HepG2 (cell line): ENCODE measurements at regions not wholly inside any gene's neighbourhood (a gene's known extent, or its start where the extent isn't known, plus 50 kb on each side); places are given as distances from the start of the nearest gene placed in this dataset.

ENCODE experiments used
- ATAC-seq: fragments of 200-7000 bp; cut with Tn5 transposase; 3 replicates; pipeline ENCODE4 v1.9.1; 2020; ENCODE audit warnings: mild to moderate bottlenecking, moderate library complexity
- BruUV-seq: library from RNA; stranded (reverse); fragments of 400-500 nt; replicated peaks from 2 replicates; lab custom pipeline; 2021; lab: Mats Ljungman, UMichigan
- CTCF ChIA-PET: fragments of 300-600 bp; formaldehyde crosslinking; extraction: SDS; loops from one replicate; lab custom pipeline; 2021; ENCODE audit warnings: low total read pairs, inconsistent platforms, low intra/inter-chr PET ratio; lab: Yijun Ruan, JAX
- POLR2A ChIA-PET: fragments of 350-600 bp; sonication (Branson Sonifier 250); formaldehyde crosslinking; loops from one replicate; lab custom pipeline; 2020; ENCODE audit warnings: antibody characterized with exemption, inconsistent platforms; lab: Yijun Ruan, JAX
- DNase-seq: peaks from one replicate; pipeline ENCODE4 v3.0.0-alpha.2; 2015; ENCODE audit warnings: low spot score
- FAIRE-seq: peaks from 3 replicates; lab custom pipeline; 2011; peaks lifted over from hg19 to GRCh38; lab: Jason Lieb, UNC
- H2AFZ ChIP-seq: one replicate; pipeline ENCODE4 v1.6.1; 2011; ENCODE audit warnings: low read length, inconsistent platforms
- H3K27ac ChIP-seq: fragments of 300-600 bp; 3 replicates; pipeline ENCODE4 v1.8.0; 2011; ENCODE audit warnings: mixed run types, mild to moderate bottlenecking, mixed read lengths, low read length, inconsistent platforms; ENCODE audit not compliant: insufficient read depth; ENCODE audit errors: extremely low read length
- H3K27me3 ChIP-seq, 2 experiments: fragments of 200-600 bp in 1 of 2; 2 replicates in 1 of 2; 3 replicates in 1 of 2; pipeline versions ENCODE4 v1.6.0 to v1.8.0; 2011; ENCODE audit warnings: low read length in 2 of 2, mild to moderate bottlenecking in 2 of 2, moderate library complexity in 2 of 2, inconsistent platforms in 1 of 2; ENCODE audit not compliant: insufficient read depth in 2 of 2, control insufficient read depth in 1 of 2
- H3K36me3 ChIP-seq, 2 experiments: fragments of 200-600 bp in 1 of 2; replicated peaks in 1 of 2; 2 replicates in 1 of 2; 3 replicates in 1 of 2; pipeline versions ENCODE4 v1.5.1 to v1.8.0; 2011; ENCODE audit warnings: low read length in 2 of 2, inconsistent platforms in 1 of 2; ENCODE audit not compliant: insufficient read depth in 2 of 2, control insufficient read depth in 1 of 2
- H3K4me1 ChIP-seq: 2 replicates; pipeline ENCODE4 v1.5.1; 2012; ENCODE audit warnings: low read length, inconsistent platforms; ENCODE audit not compliant: insufficient read depth
- H3K4me2 ChIP-seq: 2 replicates; pipeline ENCODE4 v1.6.0; 2011; ENCODE audit warnings: low read depth, low read length, inconsistent platforms
- H3K4me3 ChIP-seq, 3 experiments: fragments of 200-600 bp in 1 of 3; sonication (generic), shearing (Covaris generic) in 1 of 3; replicated peaks in 1 of 3; 2 replicates each; pipeline ENCODE4 v1.5.1; 2011 to 2016; ENCODE audit warnings: low read length in 3 of 3, inconsistent platforms in 2 of 3, low read depth in 2 of 3, mild to moderate bottlenecking in 2 of 3, control low read depth in 1 of 3, mixed read lengths in 1 of 3; ENCODE audit not compliant: insufficient read depth in 1 of 3
- H3K79me2 ChIP-seq: one replicate; pipeline ENCODE4 v1.6.1; 2011; ENCODE audit warnings: low read length, inconsistent platforms; ENCODE audit not compliant: insufficient read depth
- H3K9ac ChIP-seq: 2 replicates; pipeline ENCODE4 v1.6.0; 2011; ENCODE audit warnings: mild to moderate bottlenecking, low read depth, low read length, inconsistent platforms; ENCODE audit not compliant: insufficient read depth
- H3K9me3 ChIP-seq: 2 replicates; pipeline ENCODE4 v1.5.1; 2012; ENCODE audit warnings: mild to moderate bottlenecking, low read length
- H4K20me1 ChIP-seq: 2 replicates; pipeline ENCODE4 v1.6.0; 2011; ENCODE audit warnings: inconsistent platforms, mild to moderate bottlenecking, low read length, moderate library complexity; ENCODE audit not compliant: insufficient read depth
- IRF2 ChIP-seq: IDR thresholded peaks from 2 replicates; pipeline ENCODE4 v1.6.1; 2018; ENCODE audit warnings: missing genetic modification reagents, missing compliant biosample characterization
- TCF7L2 ChIP-seq: IDR thresholded peaks from 2 replicates; pipeline ENCODE4 v1.6.1; 2011; ENCODE audit warnings: mild to moderate bottlenecking, low read depth, low read length, moderate library complexity
- ZNF496 ChIP-seq: sonication (generic); formaldehyde crosslinking; IDR thresholded peaks from 2 replicates; pipeline ENCODE4 v1.8.1; 2023; ENCODE audit warnings: mild to moderate bottlenecking, moderate library complexity, missing genetic modification reagents; ENCODE audit not compliant: insufficient replicate concordance
- ZNF720 ChIP-seq: sonication (generic); formaldehyde crosslinking; IDR thresholded peaks from 2 replicates; pipeline ENCODE4 v1.4.0; 2020; ENCODE audit warnings: missing genetic modification reagents
- ZSCAN12 ChIP-seq: sonication (generic); formaldehyde crosslinking; IDR thresholded peaks from 2 replicates; pipeline ENCODE4 v1.9.0; 2021; ENCODE audit warnings: mild to moderate bottlenecking, missing genetic modification reagents
- whole genome bisulfite sequencing: methylation state at CpG from one replicate; pipeline ENCODE4 v1.1.6; 2017; ENCODE audit warnings: low lambda C conversion rate; 5-methylcytosine and 5-hydroxymethylcytosine counted together
- in situ Hi-C: cut with HindIII; loops from 2 replicates; pipeline ENCODE4 v1.10.0; 2017; ENCODE audit warnings: low pct_unique_long_range_greater_than_20kb; ENCODE audit not compliant: extremely low pct_ligation_motif_present
- intact Hi-C: fragments of 100-400 bp; cut with micrococcal nuclease; formaldehyde crosslinking; loops from one replicate; pipeline ENCODE4 v1.10.0; 2022; ENCODE audit not compliant: unreplicated experiment
- TF ChIP-seq, protein P1 (sequence below): sonication (generic); formaldehyde crosslinking; IDR thresholded peaks from 2 replicates; pipeline ENCODE4 v1.8.1; 2023; ENCODE audit warnings: mild to moderate bottlenecking, moderate library complexity, missing genetic modification reagents

DNA sequence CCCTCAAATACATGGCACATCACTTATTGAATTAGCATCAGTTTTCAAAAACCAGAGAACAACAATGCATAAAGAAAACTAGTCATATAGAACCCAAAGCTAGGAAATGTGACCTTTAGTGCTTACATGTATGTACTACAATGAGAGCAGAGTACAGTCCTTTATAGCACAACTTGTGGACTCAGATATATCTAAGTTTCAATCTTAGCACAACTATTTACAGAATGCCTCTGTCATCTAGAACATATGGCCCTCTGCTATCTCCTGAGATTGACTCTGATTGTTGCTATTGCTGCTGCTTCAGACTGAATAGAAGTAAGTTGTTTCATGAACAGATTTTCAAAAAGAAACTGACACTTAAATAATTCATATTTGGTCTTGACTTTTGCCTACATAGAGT lies 1536.2 kb downstream of the EFNA5 start:
- no peak overlapping the region for H3K9ac ChIP-seq
- CTCF ChIA-PET = interaction anchor here (0.6 kb wide), 1 partner anchor 701 kb away, joined by 3 read pairs; no protein-coding TSS in a partner anchor
- no TSS peak for BruUV-seq
- TF ChIP-seq, protein P1, sequence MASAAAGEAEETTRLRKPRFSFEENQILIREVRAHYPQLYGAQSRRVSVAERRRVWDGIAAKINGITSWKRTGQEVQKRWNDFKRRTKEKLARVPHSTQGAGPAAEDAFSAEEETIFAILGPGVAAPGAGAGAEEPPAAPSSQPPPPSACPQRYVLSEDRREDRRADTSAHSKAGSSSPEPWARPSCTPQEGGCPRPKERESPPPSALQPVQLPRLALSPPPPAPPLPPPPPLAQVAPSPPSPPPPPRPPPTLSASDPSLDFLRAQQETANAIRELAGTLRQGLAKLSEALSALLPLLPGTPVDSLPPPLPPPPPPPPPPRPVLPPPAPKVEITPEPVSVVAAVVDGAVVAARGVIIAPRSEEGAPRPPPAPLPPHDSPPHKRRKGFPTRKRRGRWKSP (CRISPR knock-in tag) = no peak
- TF ChIP-seq TCF7L2 (no peak), IRF2 (CRISPR knock-in tag) (no peak)
- TF ChIP-seq, all 625 proteins: peak for 0
- POLR2A ChIA-PET = no interaction called here
- Histone ChIP-seq H3K27me3 (no peaks in the 10 kb centered on the region; a peak in 1 of 5 replicates), H3K4me3 (no peak overlapping the region), H3K9me3 (no peaks in the 10 kb centered on the region), H3K36me3 (no peaks in the 10 kb centered on the region), H2AFZ (no peak overlapping the region), H3K27ac (no peak overlapping the region), H3K79me2 (no peaks in the 10 kb centered on the region), H4K20me1 (no peaks in the 10 kb centered on the region), H3K4me1 (no peaks in the 10 kb centered on the region), H3K4me2 (no peak overlapping the region)
- ATAC-seq (no peak), FAIRE-seq (no peak), DNase-seq (no peak)
- intact Hi-C loops (no loop called here), in situ Hi-C loops (no loop called here)

- POLR2A ChIA-PET = no interaction called here
- WGBS = 3% methylated on average over 2 of the region's 2 CpGs
Measured at GRCh38 chr5:106127985-106128384, 1542.8 kb downstream of the EFNA5 start.

More at GRCh38 chr5:106127985-106128384, 1542.8 kb downstream of the EFNA5 start:
- TF ChIP-seq ZNF496 (CRISPR knock-in tag) = no peak
- TF ChIP-seq ZSCAN12 (CRISPR knock-in tag) = no peak
- TF ChIP-seq ZNF720 = no peak
- ATAC-seq (no peak), FAIRE-seq (no peak), DNase-seq (no peak)
- no peaks in the 10 kb centered on the region for H3K79me2 ChIP-seq
- H4K20me1 ChIP-seq = no peaks in the 10 kb centered on the region
- intact Hi-C loops (loop anchor here (10.0 kb wide), 1 partner anchor 747 kb away; no protein-coding TSS in a partner anchor), in situ Hi-C loops (no loop called here)
- no peak overlapping the region for H3K27ac ChIP-seq
- no peaks in the 10 kb centered on the region for H3K27me3 ChIP-seq
- BruUV-seq = no TSS peak
- no peaks in the 10 kb centered on the region for H3K36me3 ChIP-seq
- H2AFZ ChIP-seq = no peak overlapping the region
- no peaks in the 10 kb centered on the region for H3K4me1 ChIP-seq
- H3K4me3 ChIP-seq = no peak overlapping the region
- H3K4me2 ChIP-seq = no peak overlapping the region
- no peak overlapping the region for H3K9ac ChIP-seq
- CTCF ChIA-PET = no interaction called here
- H3K9me3 ChIP-seq = no peaks in the 10 kb centered on the region
